ENCODE measurements at regions not wholly inside any gene's neighbourhood (a gene's known extent, or its start where the extent isn't known, plus 50 kb on each side); places are given as distances from the start of the nearest gene placed in this dataset.

DNA sequence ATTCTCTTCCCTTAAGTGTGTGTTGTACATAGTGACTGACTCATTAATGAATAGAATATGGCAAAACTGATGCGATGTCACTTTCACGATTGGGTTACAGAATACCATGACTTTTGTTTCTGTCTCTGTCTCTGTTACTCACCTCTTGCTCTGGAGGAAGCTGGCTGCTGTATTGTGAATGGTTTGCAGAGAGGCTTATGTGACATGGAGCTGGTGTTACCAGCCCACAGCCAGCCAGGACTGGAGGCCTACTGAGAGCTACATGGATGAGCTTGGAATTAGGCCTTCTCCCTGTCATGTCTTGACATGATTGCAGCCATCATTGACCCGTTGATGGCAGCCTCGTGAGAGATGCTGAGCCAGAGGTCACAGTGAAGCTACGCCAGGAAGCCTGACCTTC is 161.9 kb downstream of the TAF11L14 start:
- TF ChIP-seq, protein P1, sequence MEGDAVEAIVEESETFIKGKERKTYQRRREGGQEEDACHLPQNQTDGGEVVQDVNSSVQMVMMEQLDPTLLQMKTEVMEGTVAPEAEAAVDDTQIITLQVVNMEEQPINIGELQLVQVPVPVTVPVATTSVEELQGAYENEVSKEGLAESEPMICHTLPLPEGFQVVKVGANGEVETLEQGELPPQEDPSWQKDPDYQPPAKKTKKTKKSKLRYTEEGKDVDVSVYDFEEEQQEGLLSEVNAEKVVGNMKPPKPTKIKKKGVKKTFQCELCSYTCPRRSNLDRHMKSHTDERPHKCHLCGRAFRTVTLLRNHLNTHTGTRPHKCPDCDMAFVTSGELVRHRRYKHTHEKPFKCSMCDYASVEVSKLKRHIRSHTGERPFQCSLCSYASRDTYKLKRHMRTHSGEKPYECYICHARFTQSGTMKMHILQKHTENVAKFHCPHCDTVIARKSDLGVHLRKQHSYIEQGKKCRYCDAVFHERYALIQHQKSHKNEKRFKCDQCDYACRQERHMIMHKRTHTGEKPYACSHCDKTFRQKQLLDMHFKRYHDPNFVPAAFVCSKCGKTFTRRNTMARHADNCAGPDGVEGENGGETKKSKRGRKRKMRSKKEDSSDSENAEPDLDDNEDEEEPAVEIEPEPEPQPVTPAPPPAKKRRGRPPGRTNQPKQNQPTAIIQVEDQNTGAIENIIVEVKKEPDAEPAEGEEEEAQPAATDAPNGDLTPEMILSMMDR (IDR thresholded peaks at IDR 0.05): no peak
- TF ChIP-seq ZFX (IDR thresholded peaks at IDR 0.05; ENCODE audit: borderline replicate concordance): no peak

All from 22Rv1 (cell line).